Endodermal cell (in vitro differentiated cells): ENCODE measurements at regions not wholly inside any gene's neighbourhood (a gene's known extent, or its start where the extent isn't known, plus 50 kb on each side); places are given as distances from the start of the nearest gene placed in this dataset.
"Not testable (repeated sequence)": the region's sequence is repeated elsewhere in the genome, so short reads cannot be mapped to it uniquely, and the experiment has no call there.

Experiments
- DNase-seq: peaks from one replicate; pipeline ENCODE4 v3.0.0-alpha.2; 2017
- H3K27ac ChIP-seq: 2 replicates; pipeline ENCODE4 v1.5.1; 2013; ENCODE audit warnings: mild to moderate bottlenecking, low read depth, low read length, moderate library complexity
- H3K27me3 ChIP-seq: 2 replicates; pipeline ENCODE4 v1.6.1; 2013; ENCODE audit warnings: mild to moderate bottlenecking, low read length, moderate library complexity; ENCODE audit not compliant: insufficient read depth, control insufficient read depth, poor library complexity, severe bottlenecking
- H3K36me3 ChIP-seq: 2 replicates; pipeline ENCODE4 v1.7.0; 2013; ENCODE audit warnings: mild to moderate bottlenecking, low read length, moderate library complexity; ENCODE audit not compliant: control insufficient read depth, insufficient read depth
- H3K4me1 ChIP-seq: one replicate; pipeline ENCODE4 v1.7.0; 2013; ENCODE audit warnings: low read length; ENCODE audit not compliant: control insufficient read depth, insufficient read depth
- H3K4me3 ChIP-seq: 2 replicates; pipeline ENCODE4 v1.5.1; 2013; ENCODE audit warnings: mild to moderate bottlenecking, low read length, moderate library complexity
- H3K9ac ChIP-seq: 2 replicates; pipeline ENCODE4 v1.6.1; 2013; ENCODE audit warnings: mild to moderate bottlenecking, low read length, moderate library complexity; ENCODE audit not compliant: poor library complexity, severe bottlenecking; ENCODE audit errors: extremely low read depth
- H3K9me3 ChIP-seq: 2 replicates; pipeline ENCODE4 v1.6.1; 2013; ENCODE audit warnings: mild to moderate bottlenecking, low read length, moderate library complexity; ENCODE audit not compliant: control insufficient read depth
- H3K27ac Mint-ChIP-seq: 2 replicates; pipeline ENCODE4 v1.8.0; 2020; ENCODE audit warnings: mixed read lengths
- H3K27me3 Mint-ChIP-seq: 2 replicates; pipeline ENCODE4 v1.8.0; 2021; ENCODE audit warnings: mild to moderate bottlenecking, mixed read lengths; ENCODE audit not compliant: insufficient read depth
- H3K36me3 Mint-ChIP-seq: 2 replicates; pipeline ENCODE4 v1.8.0; 2020; ENCODE audit warnings: low read depth, mixed read lengths
- H3K4me1 Mint-ChIP-seq: 2 replicates; pipeline ENCODE4 v1.8.0; 2020; ENCODE audit warnings: mixed read lengths
- H3K4me3 Mint-ChIP-seq: 2 replicates; pipeline ENCODE4 v1.8.0; 2020; ENCODE audit warnings: mild to moderate bottlenecking, moderate library complexity, mixed read lengths
- H3K9me3 Mint-ChIP-seq: 2 replicates; pipeline ENCODE4 v1.8.0; 2020; ENCODE audit warnings: mild to moderate bottlenecking, mixed read lengths
- CTCF ChIP-seq: fragments of 200-600 bp; sonication (generic); conservative IDR thresholded peaks from 2 replicates; pipeline ENCODE4 v1.5.0; 2021; ENCODE audit warnings: antibody characterized with exemption, mild to moderate bottlenecking
- WGBS, 2 experiments: methylation state at CpG; one replicate each; pipeline versions ENCODE4 v1.1.5 to v1.1.7; 2013; ENCODE audit warnings: missing lambda C conversion rate in 2 of 2, mixed read lengths in 1 of 2; ENCODE audit not compliant: insufficient coverage in 1 of 2, insufficient read length in 1 of 2; 5-methylcytosine and 5-hydroxymethylcytosine counted together

GRCh38 chr10:20551761-20552160, 345.4 kb downstream of the NEBL start:
- Mint-ChIP-seq H3K4me1 (no peaks in the 10 kb centered on the region), H3K36me3 (peaks cover 19% of the 10 kb centered on the region), H3K4me3 (no peak overlapping the region), H3K27me3 (no peaks in the 10 kb centered on the region), H3K9me3 (peaks cover 26% of the 10 kb centered on the region), H3K27ac (no peak overlapping the region)
- TF ChIP-seq CTCF: no peak
- no peak overlapping the region for H3K4me3 ChIP-seq
- no peaks in the 10 kb centered on the region for H3K4me1 ChIP-seq
- H3K9ac ChIP-seq: no peak overlapping the region
- WGBS, 2 experiments: 88 to 91% methylated on average over 1 to 2 of the region's 2 CpGs
- H3K27ac ChIP-seq: no peak overlapping the region
- DNase-seq: no peak
- H3K27me3 ChIP-seq: no peaks in the 10 kb centered on the region
- H3K9me3 ChIP-seq: no peaks in the 10 kb centered on the region
- H3K36me3 ChIP-seq: no peaks in the 10 kb centered on the region

DNA sequence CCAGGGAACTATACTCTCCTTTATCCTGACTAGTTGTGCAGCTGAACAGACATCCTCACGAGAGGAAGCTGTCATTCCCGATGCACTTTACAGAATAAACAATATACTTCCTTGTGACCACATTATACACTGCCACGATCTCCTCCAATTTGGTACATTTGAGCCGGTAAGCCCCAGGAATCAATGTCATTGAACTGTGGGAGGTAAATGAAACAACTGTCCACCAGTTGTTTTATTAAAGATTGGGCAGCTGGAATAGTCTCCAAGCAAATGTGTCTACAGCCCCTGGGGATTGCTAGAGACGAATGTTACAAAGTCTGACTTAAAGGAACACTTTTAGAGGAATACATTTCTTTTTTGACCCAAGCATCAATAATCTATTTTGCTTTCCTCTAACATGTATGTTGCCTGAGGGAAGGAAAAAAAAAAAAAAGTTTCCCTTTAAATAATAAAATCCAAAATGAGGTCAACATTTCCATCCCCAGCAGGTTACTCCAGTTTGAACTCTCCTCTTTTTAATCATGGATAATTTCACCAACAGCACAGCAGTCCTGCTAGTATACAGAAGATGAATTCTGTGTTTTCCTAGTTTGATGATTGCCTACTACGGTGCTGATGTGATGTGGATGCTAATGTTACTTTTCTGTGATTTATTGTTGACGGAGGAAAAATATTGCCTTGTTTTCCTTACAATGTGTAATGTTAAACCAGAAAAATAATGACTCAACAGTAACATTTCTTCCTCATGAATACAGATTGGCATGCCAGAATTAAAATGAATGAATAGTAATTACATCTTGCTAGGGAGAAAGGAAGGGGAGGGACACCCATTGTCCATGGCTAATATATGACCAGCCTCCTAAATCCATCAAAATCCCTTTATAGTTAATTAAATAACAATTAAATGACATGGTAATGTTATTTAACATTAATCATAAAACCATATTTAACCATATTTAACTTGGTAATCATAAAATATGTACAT, 360.9 kb downstream of the NEBL start:
- H3K9me3 ChIP-seq: peaks cover 4% of the 10 kb centered on the region
- no peaks in the 10 kb centered on the region for H3K36me3 ChIP-seq
- no peak for TF ChIP-seq CTCF
- H3K27ac Mint-ChIP-seq: no peak overlapping the region
- WGBS, 2 experiments: 81 to 94% methylated on average over 4 to 7 of the region's 7 CpGs
- no peaks in the 10 kb centered on the region for H3K27me3 ChIP-seq
- no peak overlapping the region for H3K4me3 ChIP-seq
- peak overlapping the region; percentile 13 for H3K27ac ChIP-seq
- H3K4me3 Mint-ChIP-seq: no peak overlapping the region
- H3K27me3 Mint-ChIP-seq: no peaks in the 10 kb centered on the region
- DNase-seq: no peak
- H3K9me3 Mint-ChIP-seq: peaks cover 25% of the 10 kb centered on the region
- H3K36me3 Mint-ChIP-seq: peaks cover 8% of the 10 kb centered on the region
- no peak overlapping the region for H3K9ac ChIP-seq
- no peaks in the 10 kb centered on the region for H3K4me1 ChIP-seq
- no peaks in the 10 kb centered on the region for H3K4me1 Mint-ChIP-seq

GRCh38 chr10:20531241-20531883, 365.7 kb downstream of the NEBL start:
- not testable (repeated sequence) for H3K27ac ChIP-seq, H3K36me3 Mint-ChIP-seq, H3K27me3 ChIP-seq, H3K4me1 ChIP-seq, H3K4me3 Mint-ChIP-seq, H3K4me1 Mint-ChIP-seq, DNase-seq, H3K4me3 ChIP-seq, H3K9me3 ChIP-seq, H3K27ac Mint-ChIP-seq, H3K27me3 Mint-ChIP-seq, H3K36me3 ChIP-seq, H3K9ac ChIP-seq
- peaks cover 25% of the 10 kb centered on the region for H3K9me3 Mint-ChIP-seq
- WGBS, 2 experiments: 91 to 96% methylated on average over 9 to 20 of the region's 20 CpGs
